SK-N-SH (cell line): ENCODE measurements at regions not wholly inside any gene's neighbourhood (a gene's known extent, or its start where the extent isn't known, plus 50 kb on each side); places are given as distances from the start of the nearest gene placed in this dataset.

Experiments
- CHD2 ChIP-seq: fragments of 150-350 bp; IDR thresholded peaks from 2 replicates; pipeline ENCODE4 v1.6.1; 2018; ENCODE audit warnings: low read length; ENCODE audit not compliant: partially characterized antibody
- JUND ChIP-seq: IDR thresholded peaks from 2 replicates; pipeline ENCODE4 v1.4.0; 2012
- TAF1 ChIP-seq: IDR thresholded peaks from 2 replicates; pipeline ENCODE4 v1.6.1; 2012; ENCODE audit warnings: low read depth, mild to moderate bottlenecking, low read length, moderate library complexity, borderline replicate concordance
- USF2 ChIP-seq: fragments of 150-350 bp; IDR thresholded peaks from 2 replicates; pipeline ENCODE4 v1.6.1; 2017; ENCODE audit warnings: antibody characterized with exemption, low read length, low read depth, borderline replicate concordance
- YY1 ChIP-seq: IDR thresholded peaks from 2 replicates; pipeline ENCODE4 v1.4.0; 2012; ENCODE audit warnings: low read depth, mild to moderate bottlenecking
- TF ChIP-seq, protein P1 (sequence below): IDR thresholded peaks from 2 replicates; pipeline ENCODE4 v1.6.1; 2012; ENCODE audit warnings: mild to moderate bottlenecking, low read depth, low read length, moderate library complexity
- TF ChIP-seq, protein P2 (sequence below): fragments of 200-600 bp; sonication (generic); IDR thresholded peaks from 2 replicates; pipeline ENCODE4 v1.6.1; 2017; ENCODE audit warnings: antibody characterized with exemption, mild to moderate bottlenecking, moderate library complexity

- TF ChIP-seq, protein P1, sequence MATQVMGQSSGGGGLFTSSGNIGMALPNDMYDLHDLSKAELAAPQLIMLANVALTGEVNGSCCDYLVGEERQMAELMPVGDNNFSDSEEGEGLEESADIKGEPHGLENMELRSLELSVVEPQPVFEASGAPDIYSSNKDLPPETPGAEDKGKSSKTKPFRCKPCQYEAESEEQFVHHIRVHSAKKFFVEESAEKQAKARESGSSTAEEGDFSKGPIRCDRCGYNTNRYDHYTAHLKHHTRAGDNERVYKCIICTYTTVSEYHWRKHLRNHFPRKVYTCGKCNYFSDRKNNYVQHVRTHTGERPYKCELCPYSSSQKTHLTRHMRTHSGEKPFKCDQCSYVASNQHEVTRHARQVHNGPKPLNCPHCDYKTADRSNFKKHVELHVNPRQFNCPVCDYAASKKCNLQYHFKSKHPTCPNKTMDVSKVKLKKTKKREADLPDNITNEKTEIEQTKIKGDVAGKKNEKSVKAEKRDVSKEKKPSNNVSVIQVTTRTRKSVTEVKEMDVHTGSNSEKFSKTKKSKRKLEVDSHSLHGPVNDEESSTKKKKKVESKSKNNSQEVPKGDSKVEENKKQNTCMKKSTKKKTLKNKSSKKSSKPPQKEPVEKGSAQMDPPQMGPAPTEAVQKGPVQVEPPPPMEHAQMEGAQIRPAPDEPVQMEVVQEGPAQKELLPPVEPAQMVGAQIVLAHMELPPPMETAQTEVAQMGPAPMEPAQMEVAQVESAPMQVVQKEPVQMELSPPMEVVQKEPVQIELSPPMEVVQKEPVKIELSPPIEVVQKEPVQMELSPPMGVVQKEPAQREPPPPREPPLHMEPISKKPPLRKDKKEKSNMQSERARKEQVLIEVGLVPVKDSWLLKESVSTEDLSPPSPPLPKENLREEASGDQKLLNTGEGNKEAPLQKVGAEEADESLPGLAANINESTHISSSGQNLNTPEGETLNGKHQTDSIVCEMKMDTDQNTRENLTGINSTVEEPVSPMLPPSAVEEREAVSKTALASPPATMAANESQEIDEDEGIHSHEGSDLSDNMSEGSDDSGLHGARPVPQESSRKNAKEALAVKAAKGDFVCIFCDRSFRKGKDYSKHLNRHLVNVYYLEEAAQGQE, result no peak
- TF ChIP-seq, protein P2, sequence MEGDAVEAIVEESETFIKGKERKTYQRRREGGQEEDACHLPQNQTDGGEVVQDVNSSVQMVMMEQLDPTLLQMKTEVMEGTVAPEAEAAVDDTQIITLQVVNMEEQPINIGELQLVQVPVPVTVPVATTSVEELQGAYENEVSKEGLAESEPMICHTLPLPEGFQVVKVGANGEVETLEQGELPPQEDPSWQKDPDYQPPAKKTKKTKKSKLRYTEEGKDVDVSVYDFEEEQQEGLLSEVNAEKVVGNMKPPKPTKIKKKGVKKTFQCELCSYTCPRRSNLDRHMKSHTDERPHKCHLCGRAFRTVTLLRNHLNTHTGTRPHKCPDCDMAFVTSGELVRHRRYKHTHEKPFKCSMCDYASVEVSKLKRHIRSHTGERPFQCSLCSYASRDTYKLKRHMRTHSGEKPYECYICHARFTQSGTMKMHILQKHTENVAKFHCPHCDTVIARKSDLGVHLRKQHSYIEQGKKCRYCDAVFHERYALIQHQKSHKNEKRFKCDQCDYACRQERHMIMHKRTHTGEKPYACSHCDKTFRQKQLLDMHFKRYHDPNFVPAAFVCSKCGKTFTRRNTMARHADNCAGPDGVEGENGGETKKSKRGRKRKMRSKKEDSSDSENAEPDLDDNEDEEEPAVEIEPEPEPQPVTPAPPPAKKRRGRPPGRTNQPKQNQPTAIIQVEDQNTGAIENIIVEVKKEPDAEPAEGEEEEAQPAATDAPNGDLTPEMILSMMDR, result no peak
- no peak for TF ChIP-seq JUND
- TF ChIP-seq CHD2, result no peak
- no peak for TF ChIP-seq USF2
- no peak for TF ChIP-seq YY1
- no peak for TF ChIP-seq TAF1
Observed at GRCh38 chr18:28973324-28973723, 796.4 kb upstream of the CDH2 start.
